Mesenchymal stem cell (in vitro differentiated cells and primary cell): ENCODE measurements at regions not wholly inside any gene's neighbourhood (a gene's known extent, or its start where the extent isn't known, plus 50 kb on each side); places are given as distances from the start of the nearest gene placed in this dataset.

ENCODE experiments used
- DNase-seq: peaks from one replicate; pipeline ENCODE4 v3.0.0-alpha.2; 2013
- H2AFZ ChIP-seq: one replicate; pipeline ENCODE4 v1.6.1; 2013; ENCODE audit warnings: low read depth, mild to moderate bottlenecking, control low read depth, inconsistent platforms, low read length, moderate library complexity
- H2AK5ac ChIP-seq: 2 replicates; pipeline ENCODE4 v1.6.1; 2013; ENCODE audit warnings: low read length, moderate library complexity, mild to moderate bottlenecking, inconsistent platforms; ENCODE audit not compliant: severe bottlenecking
- H2BK120ac ChIP-seq: one replicate; pipeline ENCODE4 v1.6.1; 2013; ENCODE audit warnings: low read depth, mild to moderate bottlenecking, inconsistent platforms, low read length, moderate library complexity
- H2BK12ac ChIP-seq, 2 experiments: one replicate each; pipeline ENCODE4 v1.6.1; 2013; ENCODE audit warnings: inconsistent platforms in 2 of 2, low read length in 2 of 2, mild to moderate bottlenecking in 2 of 2, moderate library complexity in 2 of 2, control low read depth in 1 of 2
- H2BK15ac ChIP-seq: one replicate; pipeline ENCODE4 v1.6.1; 2013; ENCODE audit warnings: mild to moderate bottlenecking, low read depth, inconsistent platforms; ENCODE audit not compliant: poor library complexity, severe bottlenecking
- H2BK5ac ChIP-seq: 2 replicates; pipeline ENCODE4 v1.6.1; 2013; ENCODE audit warnings: low read depth, mild to moderate bottlenecking, low read length, control low read depth, inconsistent platforms; ENCODE audit not compliant: poor library complexity, severe bottlenecking
- H3K14ac ChIP-seq, 2 experiments: one replicate each; pipeline ENCODE4 v1.6.1; 2013; ENCODE audit warnings: inconsistent platforms in 2 of 2, low read length in 2 of 2, control low read depth in 1 of 2, mild to moderate bottlenecking in 1 of 2, moderate library complexity in 1 of 2
- H3K18ac ChIP-seq, 2 experiments: one replicate each; pipeline ENCODE4 v1.6.1; 2013; ENCODE audit warnings: inconsistent platforms in 2 of 2, low read length in 2 of 2, control low read depth in 1 of 2, low read depth in 1 of 2, mild to moderate bottlenecking in 1 of 2
- H3K23ac ChIP-seq, 2 experiments: one replicate each; pipeline ENCODE4 v1.6.1; 2013; ENCODE audit warnings: inconsistent platforms in 2 of 2, low read length in 2 of 2, mild to moderate bottlenecking in 2 of 2, moderate library complexity in 2 of 2, control low read depth in 1 of 2
- H3K27ac ChIP-seq: 2 replicates; pipeline ENCODE4 v1.5.1; 2013; ENCODE audit warnings: mild to moderate bottlenecking, moderate library complexity, low read length, control low read depth, inconsistent platforms; ENCODE audit not compliant: poor library complexity, severe bottlenecking
- H3K27me3 ChIP-seq, 2 experiments: 2 replicates each; pipeline versions ENCODE4 v1.6.1 to v1.7.0; 2013; ENCODE audit warnings: low read length in 2 of 2, mild to moderate bottlenecking in 2 of 2, moderate library complexity in 2 of 2, control low read depth in 1 of 2, inconsistent platforms in 1 of 2; ENCODE audit not compliant: control insufficient read depth in 1 of 2, insufficient read depth in 1 of 2
- H3K36me3 ChIP-seq, 2 experiments: 2 replicates each; pipeline versions ENCODE4 v1.6.1 to v1.7.0; 2013; ENCODE audit warnings: low read length in 2 of 2, control low read depth in 1 of 2, inconsistent platforms in 1 of 2, low read depth in 1 of 2, mild to moderate bottlenecking in 1 of 2; ENCODE audit not compliant: insufficient read depth in 2 of 2, control insufficient read depth in 1 of 2
- H3K4ac ChIP-seq, 2 experiments: one replicate each; pipeline ENCODE4 v1.6.1; 2013; ENCODE audit warnings: inconsistent platforms in 2 of 2, low read length in 2 of 2, mild to moderate bottlenecking in 2 of 2, moderate library complexity in 2 of 2, control low read depth in 1 of 2, low read depth in 1 of 2
- H3K4me1 ChIP-seq: 2 replicates; pipeline ENCODE4 v1.6.1; 2013; ENCODE audit warnings: low read depth, low read length, control low read depth; ENCODE audit not compliant: control insufficient read depth, insufficient read depth
- H3K4me2 ChIP-seq: 2 replicates; pipeline ENCODE4 v1.6.1; 2013; ENCODE audit warnings: low read length, mild to moderate bottlenecking, inconsistent platforms; ENCODE audit not compliant: poor library complexity, severe bottlenecking
- H3K4me3 ChIP-seq, 2 experiments: 2 replicates each; pipeline versions ENCODE4 v1.5.1 to v1.7.0; 2013; ENCODE audit warnings: low read length in 2 of 2, mild to moderate bottlenecking in 2 of 2, control low read depth in 1 of 2, low read depth in 1 of 2; ENCODE audit not compliant: insufficient read depth in 1 of 2
- H3K79me1 ChIP-seq: replicated peaks from 2 replicates; pipeline ENCODE4 v1.6.1; 2013; ENCODE audit warnings: mild to moderate bottlenecking, control low read depth, low read length, inconsistent platforms; ENCODE audit not compliant: poor library complexity, severe bottlenecking
- H3K9ac ChIP-seq: 2 replicates; pipeline ENCODE4 v1.7.0; 2013; ENCODE audit warnings: mild to moderate bottlenecking, low read length, moderate library complexity
- H3K9me3 ChIP-seq: 2 replicates; pipeline ENCODE4 v1.7.0; 2013; ENCODE audit warnings: mild to moderate bottlenecking, low read length; ENCODE audit not compliant: control insufficient read depth
- H4K8ac ChIP-seq: one replicate; pipeline ENCODE4 v1.6.1; 2013; ENCODE audit warnings: inconsistent platforms, mild to moderate bottlenecking, low read length, moderate library complexity
- H4K91ac ChIP-seq: one replicate; pipeline ENCODE4 v1.6.1; 2013; ENCODE audit warnings: mild to moderate bottlenecking, low read length, inconsistent platforms
- WGBS: methylation state at CpG from one replicate; pipeline ENCODE4 v1.1.7; 2013; ENCODE audit warnings: mixed read lengths; 5-methylcytosine and 5-hydroxymethylcytosine counted together

DNA sequence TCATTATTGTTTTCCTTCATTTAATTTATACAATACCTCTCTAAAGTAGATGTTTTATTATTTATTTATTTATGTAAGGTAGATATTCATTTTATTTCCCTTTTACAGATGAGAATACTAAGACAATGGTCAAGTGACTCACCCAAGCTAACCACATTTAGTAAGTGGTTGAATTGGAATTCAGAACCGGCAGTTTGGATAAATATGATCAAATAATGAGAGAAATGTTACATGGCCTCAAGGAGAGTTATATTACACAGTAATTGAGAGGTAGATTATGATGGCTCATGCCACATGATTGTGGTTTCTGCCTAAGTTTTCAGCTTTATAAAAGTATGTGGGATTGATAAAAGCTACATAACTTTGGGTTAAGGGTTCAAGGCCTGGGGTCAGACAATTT, 239.4 kb upstream of the BOD1L1 start:
- H4K91ac ChIP-seq: no peak overlapping the region
- H2BK5ac ChIP-seq: no peak overlapping the region
- H2AK5ac ChIP-seq: no peak overlapping the region
- no peak overlapping the region for H3K27ac ChIP-seq
- H2BK120ac ChIP-seq: no peak overlapping the region
- no peak overlapping the region for H3K4ac ChIP-seq
- DNase-seq: no peak
- H3K4me3 ChIP-seq: no peak overlapping the region
- no peaks in the 10 kb centered on the region for H3K4me1 ChIP-seq
- H3K79me1 ChIP-seq: no peaks in the 10 kb centered on the region
- H3K9ac ChIP-seq: no peak overlapping the region
- H3K27me3 ChIP-seq: no peaks in the 10 kb centered on the region
- WGBS: 90% methylated on average over 1 of the region's 1 CpG
- peaks cover 15% of the 10 kb centered on the region for H3K9me3 ChIP-seq
- no peaks in the 10 kb centered on the region for H3K36me3 ChIP-seq
- H3K18ac ChIP-seq: no peak overlapping the region
- no peak overlapping the region for H3K4me2 ChIP-seq
- H2BK15ac ChIP-seq: no peak overlapping the region
- no peak overlapping the region for H3K23ac ChIP-seq
- H3K14ac ChIP-seq: no peak overlapping the region
- no peak overlapping the region for H4K8ac ChIP-seq
- no peak overlapping the region for H2BK12ac ChIP-seq
- no peak overlapping the region for H2AFZ ChIP-seq

DNA sequence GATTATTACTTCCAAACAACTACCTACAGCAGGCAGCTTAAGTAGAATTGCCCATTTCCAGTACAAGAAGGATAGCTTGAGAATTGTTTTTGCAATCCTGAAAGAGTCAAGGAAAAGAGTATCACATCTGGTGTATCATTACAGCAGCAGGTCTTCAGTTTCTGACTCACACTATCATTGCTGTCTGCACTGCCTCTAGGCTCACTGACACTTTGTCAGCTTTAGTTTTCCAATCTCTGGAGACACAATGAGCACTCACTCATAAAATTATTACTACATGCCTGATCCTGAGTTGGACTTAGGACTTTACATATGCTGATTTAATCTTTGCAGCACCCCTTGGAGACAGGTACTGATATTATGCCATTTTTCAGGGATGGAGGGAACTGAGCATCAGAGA, 244.6 kb upstream of the BOD1L1 start:
- no peak overlapping the region for H3K4me2 ChIP-seq
- H2BK12ac ChIP-seq: no peak overlapping the region
- DNase-seq: no peak
- H3K4ac ChIP-seq: no peak overlapping the region
- no peaks in the 10 kb centered on the region for H3K79me1 ChIP-seq
- H2AK5ac ChIP-seq: no peak overlapping the region
- no peak overlapping the region for H3K23ac ChIP-seq
- no peak overlapping the region for H3K4me3 ChIP-seq
- no peak overlapping the region for H3K18ac ChIP-seq
- no peak overlapping the region for H2AFZ ChIP-seq
- H2BK5ac ChIP-seq: no peak overlapping the region
- no peak overlapping the region for H2BK15ac ChIP-seq
- no peaks in the 10 kb centered on the region for H3K4me1 ChIP-seq
- H2BK120ac ChIP-seq: no peak overlapping the region
- no peak overlapping the region for H3K14ac ChIP-seq
- no peaks in the 10 kb centered on the region for H3K9me3 ChIP-seq
- no peak overlapping the region for H3K9ac ChIP-seq
- H3K27me3 ChIP-seq: no peaks in the 10 kb centered on the region
- no peak overlapping the region for H4K8ac ChIP-seq
- no peaks in the 10 kb centered on the region for H3K36me3 ChIP-seq
- H4K91ac ChIP-seq: no peak overlapping the region
- no peak overlapping the region for H3K27ac ChIP-seq

- WGBS: 82% methylated on average over 1 of the region's 3 CpGs
- no peak for DNase-seq
Observed at GRCh38 chr4:13872955-13873354, 245.4 kb upstream of the BOD1L1 start.

GRCh38 chr4:13875181-13875580, 247.7 kb upstream of the BOD1L1 start:
- no peaks in the 10 kb centered on the region for H3K27me3 ChIP-seq
- H2BK15ac ChIP-seq: no peak overlapping the region
- no peak overlapping the region for H3K14ac ChIP-seq
- H3K23ac ChIP-seq: no peak overlapping the region
- H4K91ac ChIP-seq: no peak overlapping the region
- H3K79me1 ChIP-seq: no peaks in the 10 kb centered on the region
- no peak overlapping the region for H4K8ac ChIP-seq
- H3K4me1 ChIP-seq: no peaks in the 10 kb centered on the region
- peak overlapping the region; percentile 77 for H2AK5ac ChIP-seq
- no peaks in the 10 kb centered on the region for H3K9me3 ChIP-seq
- no peak overlapping the region for H3K18ac ChIP-seq
- no peak overlapping the region for H3K4me3 ChIP-seq
- H2BK12ac ChIP-seq: no peak overlapping the region
- no peak for DNase-seq
- H3K36me3 ChIP-seq: no peaks in the 10 kb centered on the region
- peak overlapping the region; percentile 95 for H3K27ac ChIP-seq
- no peak overlapping the region for H3K4me2 ChIP-seq
- no peak overlapping the region for H3K4ac ChIP-seq
- 63% methylated on average over 1 of the region's 1 CpG for WGBS
- no peak overlapping the region for H2AFZ ChIP-seq
- H2BK120ac ChIP-seq: no peak overlapping the region
- no peak overlapping the region for H2BK5ac ChIP-seq
- H3K9ac ChIP-seq: no peak overlapping the region

More at GRCh38 chr4:13872955-13873354, 245.4 kb upstream of the BOD1L1 start:
- Histone ChIP-seq H3K18ac (no peak overlapping the region), H2BK5ac (no peak overlapping the region), H2BK120ac (no peak overlapping the region), H3K4me1 (no peaks in the 10 kb centered on the region), H2BK12ac (no peak overlapping the region), H3K23ac (no peak overlapping the region), H3K27ac (no peak overlapping the region), H3K4ac (no peak overlapping the region), H3K79me1 (no peaks in the 10 kb centered on the region), H4K91ac (no peak overlapping the region), H2BK15ac (no peak overlapping the region), H3K9me3 (no peaks in the 10 kb centered on the region), H3K4me2 (no peak overlapping the region), H3K14ac (no peak overlapping the region), H3K4me3 (no peak overlapping the region), H2AFZ (no peak overlapping the region), H3K9ac (no peak overlapping the region), H3K36me3 (no peaks in the 10 kb centered on the region), H2AK5ac (peak overlapping the region; percentile 76), H4K8ac (no peak overlapping the region), H3K27me3 (no peaks in the 10 kb centered on the region)
